ENCODE measurements at regions not wholly inside any gene's neighbourhood (a gene's known extent, or its start where the extent isn't known, plus 50 kb on each side); places are given as distances from the start of the nearest gene placed in this dataset.
"Not testable (repeated sequence)": the region's sequence is repeated elsewhere in the genome, so short reads cannot be mapped to it uniquely, and the experiment has no call there.

- TF ChIP-seq, protein P1, sequence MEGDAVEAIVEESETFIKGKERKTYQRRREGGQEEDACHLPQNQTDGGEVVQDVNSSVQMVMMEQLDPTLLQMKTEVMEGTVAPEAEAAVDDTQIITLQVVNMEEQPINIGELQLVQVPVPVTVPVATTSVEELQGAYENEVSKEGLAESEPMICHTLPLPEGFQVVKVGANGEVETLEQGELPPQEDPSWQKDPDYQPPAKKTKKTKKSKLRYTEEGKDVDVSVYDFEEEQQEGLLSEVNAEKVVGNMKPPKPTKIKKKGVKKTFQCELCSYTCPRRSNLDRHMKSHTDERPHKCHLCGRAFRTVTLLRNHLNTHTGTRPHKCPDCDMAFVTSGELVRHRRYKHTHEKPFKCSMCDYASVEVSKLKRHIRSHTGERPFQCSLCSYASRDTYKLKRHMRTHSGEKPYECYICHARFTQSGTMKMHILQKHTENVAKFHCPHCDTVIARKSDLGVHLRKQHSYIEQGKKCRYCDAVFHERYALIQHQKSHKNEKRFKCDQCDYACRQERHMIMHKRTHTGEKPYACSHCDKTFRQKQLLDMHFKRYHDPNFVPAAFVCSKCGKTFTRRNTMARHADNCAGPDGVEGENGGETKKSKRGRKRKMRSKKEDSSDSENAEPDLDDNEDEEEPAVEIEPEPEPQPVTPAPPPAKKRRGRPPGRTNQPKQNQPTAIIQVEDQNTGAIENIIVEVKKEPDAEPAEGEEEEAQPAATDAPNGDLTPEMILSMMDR (IDR thresholded peaks at IDR 0.05 in 4 of 5, conservative IDR thresholded peaks at IDR 0.05 in 1 of 5) = not testable (repeated sequence)
- TF ChIP-seq POLR2A (IDR thresholded peaks at IDR 0.05) = not testable (repeated sequence)
These were observed 462.8 kb upstream of the EPHA6 start for GRCh38 chr3:96351598-96351997.

Measured in gastrocnemius medialis (tissue), 4 donors.